LNCAP (cell line): ENCODE measurements at regions not wholly inside any gene's neighbourhood (a gene's known extent, or its start where the extent isn't known, plus 50 kb on each side); places are given as distances from the start of the nearest gene placed in this dataset.

Source experiments
- TF ChIP-seq, protein P1 (sequence below): fragments of 450-650 bp; IDR thresholded peaks from 2 replicates; pipeline ENCODE4 v1.5.1; 2017; ENCODE audit warnings: mild to moderate bottlenecking

DNA sequence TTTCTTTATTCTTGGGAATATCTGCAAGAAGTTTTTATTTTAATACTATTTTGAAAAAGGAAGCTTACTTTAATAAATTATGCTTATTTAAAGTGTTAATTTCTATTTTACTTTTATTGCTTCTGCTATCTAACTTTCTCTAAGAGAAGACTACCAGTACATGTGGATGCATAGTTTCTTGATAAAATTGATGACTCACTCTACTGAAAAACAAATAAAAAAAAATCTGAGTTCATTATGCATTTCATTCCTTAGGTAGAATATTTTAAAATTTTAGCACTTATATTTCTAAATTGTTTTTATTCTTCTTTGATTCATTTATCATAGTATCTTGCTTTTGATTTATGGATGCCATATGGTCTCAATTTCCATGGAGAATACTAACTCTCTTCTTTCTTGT, 217.9 kb downstream of the TAF11L14 start:
- TF ChIP-seq, protein P1, sequence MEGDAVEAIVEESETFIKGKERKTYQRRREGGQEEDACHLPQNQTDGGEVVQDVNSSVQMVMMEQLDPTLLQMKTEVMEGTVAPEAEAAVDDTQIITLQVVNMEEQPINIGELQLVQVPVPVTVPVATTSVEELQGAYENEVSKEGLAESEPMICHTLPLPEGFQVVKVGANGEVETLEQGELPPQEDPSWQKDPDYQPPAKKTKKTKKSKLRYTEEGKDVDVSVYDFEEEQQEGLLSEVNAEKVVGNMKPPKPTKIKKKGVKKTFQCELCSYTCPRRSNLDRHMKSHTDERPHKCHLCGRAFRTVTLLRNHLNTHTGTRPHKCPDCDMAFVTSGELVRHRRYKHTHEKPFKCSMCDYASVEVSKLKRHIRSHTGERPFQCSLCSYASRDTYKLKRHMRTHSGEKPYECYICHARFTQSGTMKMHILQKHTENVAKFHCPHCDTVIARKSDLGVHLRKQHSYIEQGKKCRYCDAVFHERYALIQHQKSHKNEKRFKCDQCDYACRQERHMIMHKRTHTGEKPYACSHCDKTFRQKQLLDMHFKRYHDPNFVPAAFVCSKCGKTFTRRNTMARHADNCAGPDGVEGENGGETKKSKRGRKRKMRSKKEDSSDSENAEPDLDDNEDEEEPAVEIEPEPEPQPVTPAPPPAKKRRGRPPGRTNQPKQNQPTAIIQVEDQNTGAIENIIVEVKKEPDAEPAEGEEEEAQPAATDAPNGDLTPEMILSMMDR: no peak

DNA sequence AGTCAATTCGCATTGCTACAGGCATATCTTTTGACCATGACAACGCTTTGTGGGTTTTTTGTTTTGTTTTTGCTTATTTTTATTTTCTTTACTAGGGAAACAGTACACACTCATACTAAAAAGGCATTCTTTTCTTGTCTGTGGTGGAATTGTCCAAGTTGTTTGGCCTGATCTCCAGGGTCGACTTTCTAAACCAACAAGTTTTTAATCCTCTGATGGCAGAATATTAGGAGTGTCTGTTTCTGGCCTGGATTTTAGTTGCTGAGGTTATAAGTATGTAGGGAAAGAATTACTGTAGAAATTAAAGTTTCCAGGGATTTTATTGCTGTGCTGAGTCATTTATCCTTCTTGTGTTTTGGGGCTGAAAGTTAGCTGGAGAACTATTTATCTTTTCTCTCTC, 218.5 kb downstream of the TAF11L14 start:
- TF ChIP-seq, protein P1: no peak

DNA sequence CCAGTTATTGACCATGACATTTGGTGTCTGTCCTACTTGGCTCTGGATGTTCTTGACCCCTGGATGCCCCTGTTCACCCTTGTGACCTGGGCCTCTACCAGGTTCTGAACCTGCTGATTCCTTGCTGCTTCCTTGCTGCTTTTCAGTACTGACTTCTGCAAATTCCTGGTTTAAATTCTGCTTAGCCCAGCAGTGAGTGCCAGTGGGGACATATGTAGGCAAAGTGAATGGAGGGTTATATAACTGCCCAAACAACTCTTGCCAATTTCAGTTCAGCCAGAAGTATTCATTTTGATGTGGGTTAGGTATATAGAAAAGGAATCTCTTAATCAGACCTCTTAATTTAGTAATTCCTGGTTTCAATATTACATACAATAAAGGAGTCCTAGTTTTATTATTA, 220.6 kb downstream of the TAF11L14 start:
- TF ChIP-seq, protein P1: no peak

DNA sequence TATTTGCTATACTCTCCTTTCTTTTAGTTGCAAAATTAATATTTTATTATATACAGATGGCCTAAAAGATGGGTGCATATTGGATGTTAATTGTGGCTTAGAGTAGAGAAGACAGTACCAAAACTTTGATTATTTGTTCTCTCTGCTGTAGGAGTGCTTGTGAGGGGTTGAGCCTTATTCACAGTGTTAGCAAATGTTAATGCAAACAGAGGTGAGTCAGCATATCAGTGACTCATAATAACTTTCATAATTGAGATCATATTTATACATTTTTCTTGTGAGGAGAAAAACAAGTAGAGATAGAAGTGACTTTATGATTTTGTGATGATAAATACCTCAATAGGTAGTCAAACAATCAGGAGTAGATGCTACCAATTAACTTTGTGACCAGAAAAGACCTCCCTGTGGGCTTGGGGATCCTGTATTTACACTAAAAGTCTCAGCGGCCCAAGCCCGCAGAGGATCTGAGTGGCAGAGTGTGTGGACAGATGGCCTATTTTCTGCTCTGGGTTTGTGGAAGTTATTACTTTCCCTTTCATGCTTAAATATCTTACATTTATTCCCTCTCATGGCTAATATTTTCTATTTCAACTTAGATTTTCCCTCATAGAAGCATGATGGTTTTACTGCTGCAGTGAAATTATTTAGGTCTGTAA, 226.5 kb downstream of the TAF11L14 start:
- TF ChIP-seq, protein P1: no peak

DNA sequence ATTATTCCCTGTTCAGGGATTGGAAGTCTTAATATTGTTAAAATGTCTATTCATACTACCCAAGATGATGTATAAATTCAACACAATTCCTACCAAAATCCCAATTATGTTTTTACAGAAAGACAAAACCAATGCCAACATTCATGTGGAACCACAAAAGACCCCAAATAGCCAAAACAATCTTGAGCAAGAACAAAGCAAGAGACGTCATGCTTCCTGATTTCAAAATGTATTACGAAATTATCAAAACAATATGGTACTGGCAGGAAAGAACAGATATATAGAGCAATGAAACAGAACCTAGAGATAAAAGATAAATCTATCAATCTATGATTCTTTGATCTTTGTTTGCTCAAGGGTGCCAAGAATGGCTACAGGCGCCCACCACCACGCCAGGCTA, 237.9 kb downstream of the TAF11L14 start:
- TF ChIP-seq, protein P1: no peak

DNA sequence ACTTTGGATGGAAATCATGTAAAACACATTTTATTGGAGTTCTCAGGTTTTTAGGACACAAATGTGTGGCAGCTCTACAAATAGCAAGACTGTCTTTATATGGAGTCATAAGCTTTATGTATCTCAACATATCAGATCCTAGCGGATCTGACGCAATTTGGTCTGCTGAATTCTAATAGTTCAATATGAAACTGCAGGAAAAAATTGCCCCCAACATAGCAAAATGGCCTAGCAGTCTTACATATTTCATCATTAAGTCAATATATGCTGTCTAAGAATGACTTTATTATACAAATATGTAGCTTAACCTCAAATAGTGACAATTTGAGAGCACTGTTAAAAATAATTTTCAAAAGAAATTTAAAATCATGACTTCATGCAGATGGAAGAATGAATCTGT, 244.3 kb downstream of the TAF11L14 start:
- TF ChIP-seq, protein P1: no peak

DNA sequence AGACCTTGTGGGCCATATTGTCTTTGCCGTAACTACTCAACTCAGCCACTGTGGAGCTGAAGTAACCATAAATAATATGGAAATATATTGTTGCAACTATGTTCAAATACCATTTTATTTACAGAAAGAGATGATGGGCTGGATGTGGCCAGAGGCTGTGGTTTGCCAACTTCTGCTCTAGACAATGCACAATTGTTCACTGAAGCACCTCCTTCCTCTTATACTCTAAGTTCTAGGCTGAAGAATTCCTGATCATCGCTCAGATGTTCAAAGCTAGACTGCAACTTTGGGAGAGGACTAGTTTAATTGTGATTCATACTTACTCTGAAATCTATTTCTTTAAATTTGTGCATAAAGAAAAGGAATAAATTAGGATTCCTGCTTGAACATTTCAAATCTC, 245.0 kb downstream of the TAF11L14 start:
- TF ChIP-seq, protein P1: no peak

DNA sequence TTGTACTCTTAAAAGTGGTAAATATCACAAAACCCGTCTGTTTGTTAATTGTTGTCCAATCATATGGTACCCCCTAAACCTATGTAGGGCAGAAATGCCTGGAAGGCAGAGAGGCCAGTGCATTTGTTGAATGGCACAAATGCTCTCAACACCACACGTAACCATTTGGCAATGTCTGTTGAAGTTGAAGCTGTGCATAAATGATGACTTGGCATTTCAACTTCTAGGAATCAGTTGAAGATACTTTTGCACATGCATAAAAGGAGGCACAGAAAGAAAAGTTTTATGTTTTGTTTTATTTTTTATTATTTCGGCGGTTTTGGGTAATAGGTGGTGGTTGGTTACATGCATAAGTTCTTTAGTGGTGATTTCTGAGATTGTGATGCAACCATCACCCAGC, 246.6 kb downstream of the TAF11L14 start:
- TF ChIP-seq, protein P1: no peak
